Osteocyte (in vitro differentiated cells): ENCODE measurements at regions not wholly inside any gene's neighbourhood (a gene's known extent, or its start where the extent isn't known, plus 50 kb on each side); places are given as distances from the start of the nearest gene placed in this dataset. TPM values are rescaled to one million over a fixed set of nuclear protein-coding genes. Genes with fewer than 3 reads are reported as not detected.

Experiments
- DNase-seq: peaks from one replicate; pipeline ENCODE4 v3.0.0; 2021; ENCODE audit warnings: mixed read lengths; ENCODE audit not compliant: unreplicated experiment; ENCODE audit errors: extremely low spot score
- H3K27ac Mint-ChIP-seq: one replicate; pipeline ENCODE4 v1.8.0; 2021; ENCODE audit warnings: mild to moderate bottlenecking, mixed read lengths; ENCODE audit not compliant: unreplicated experiment
- H3K27me3 Mint-ChIP-seq: one replicate; pipeline ENCODE4 v1.8.0; 2021; ENCODE audit warnings: mixed read lengths; ENCODE audit not compliant: unreplicated experiment
- H3K36me3 Mint-ChIP-seq: one replicate; pipeline ENCODE4 v1.8.0; 2021; ENCODE audit warnings: mixed read lengths; ENCODE audit not compliant: unreplicated experiment
- H3K4me1 Mint-ChIP-seq: one replicate; pipeline ENCODE4 v1.8.0; 2021; ENCODE audit warnings: mixed read lengths; ENCODE audit not compliant: unreplicated experiment
- H3K4me3 Mint-ChIP-seq: one replicate; pipeline ENCODE4 v1.8.0; 2021; ENCODE audit warnings: mild to moderate bottlenecking, moderate library complexity, mixed read lengths; ENCODE audit not compliant: unreplicated experiment
- H3K9me3 Mint-ChIP-seq: one replicate; pipeline ENCODE4 v1.8.0; 2021; ENCODE audit warnings: mixed read lengths; ENCODE audit not compliant: unreplicated experiment
- CTCF ChIP-seq: fragments of 200-600 bp; sonication (generic); IDR thresholded peaks from 2 replicates; pipeline ENCODE4 v1.5.0; 2021; ENCODE audit warnings: antibody characterized with exemption, mild to moderate bottlenecking, moderate library complexity
- microRNA-seq: library from miRNA; unstranded; fragments of <30 nt; microRNA quantifications from one replicate; pipeline ENCODE4 v1.1.0, GENCODE V29; 2020; ENCODE audit not compliant: unreplicated experiment

GRCh38 chr1:4854367-4854766 is 200.0 kb downstream of the AJAP1 start:
- H3K4me3 Mint-ChIP-seq = no peak overlapping the region
- no peaks in the 10 kb centered on the region for H3K36me3 Mint-ChIP-seq
- no peaks in the 10 kb centered on the region for H3K27me3 Mint-ChIP-seq
- DNase-seq = no peak
- no peaks in the 10 kb centered on the region for H3K4me1 Mint-ChIP-seq
- peaks cover 44% of the 10 kb centered on the region for H3K9me3 Mint-ChIP-seq
- TF ChIP-seq CTCF = no peak
- no peak overlapping the region for H3K27ac Mint-ChIP-seq

DNA sequence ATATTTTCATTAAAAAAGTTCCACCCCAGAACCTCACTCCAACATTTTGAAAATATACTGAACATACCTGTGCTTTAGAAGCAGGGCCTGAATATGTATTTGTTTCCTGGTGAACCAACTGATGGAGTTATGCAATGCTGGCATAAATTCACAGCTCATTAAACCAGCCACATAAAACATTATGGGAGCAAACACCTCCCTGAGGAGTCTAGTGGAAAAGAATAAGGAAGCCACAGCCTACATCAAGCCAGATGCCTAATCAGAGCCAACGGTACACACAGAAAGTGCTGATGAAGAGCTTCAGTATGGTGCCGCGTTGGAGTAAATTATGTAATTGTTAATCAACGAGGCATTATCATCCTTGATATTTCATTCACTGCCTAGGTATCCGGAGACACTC is 199.5 kb downstream of the AJAP1 start:
- no peak overlapping the region for H3K4me3 Mint-ChIP-seq
- no peak for DNase-seq
- no peaks in the 10 kb centered on the region for H3K27me3 Mint-ChIP-seq
- TF ChIP-seq CTCF = no peak
- H3K36me3 Mint-ChIP-seq = no peaks in the 10 kb centered on the region
- H3K27ac Mint-ChIP-seq = no peak overlapping the region
- peaks cover 49% of the 10 kb centered on the region for H3K9me3 Mint-ChIP-seq
- H3K4me1 Mint-ChIP-seq = no peaks in the 10 kb centered on the region

DNA sequence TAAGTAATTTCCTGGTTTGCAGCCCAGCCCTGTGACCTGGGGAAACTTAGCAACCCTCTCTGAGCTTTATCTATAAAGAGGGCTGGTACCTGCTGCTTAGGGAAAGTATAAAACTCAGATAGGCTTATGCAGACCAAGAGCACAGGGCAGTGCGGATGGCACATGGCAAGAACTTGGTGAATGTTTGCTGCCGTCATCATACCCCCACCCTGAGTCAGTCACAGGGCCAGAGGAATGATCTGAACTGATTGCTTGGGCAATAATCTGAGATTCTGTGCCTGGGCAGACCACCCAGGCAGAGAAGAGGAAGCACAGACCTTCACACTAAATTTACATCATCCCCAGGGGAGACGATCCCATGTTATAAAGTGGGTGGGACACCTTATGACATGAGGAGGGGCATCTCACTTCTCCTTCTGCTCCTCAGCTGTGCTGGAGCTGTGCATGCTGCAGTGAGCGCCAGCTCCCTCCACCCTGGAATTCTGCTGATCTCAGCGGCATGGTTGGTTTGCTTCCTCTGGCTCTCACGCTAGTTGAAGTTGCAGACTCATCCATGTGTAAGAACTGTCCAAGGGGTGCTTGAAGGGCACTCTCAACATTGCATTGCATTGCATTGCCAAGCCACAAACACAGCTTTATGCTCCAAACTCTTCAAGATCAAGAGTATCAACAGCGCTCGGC is 197.1 kb downstream of the AJAP1 start:
- TF ChIP-seq CTCF = no peak
- DNase-seq = no peak
- no peaks in the 10 kb centered on the region for H3K36me3 Mint-ChIP-seq
- no peak overlapping the region for H3K4me3 Mint-ChIP-seq
- H3K9me3 Mint-ChIP-seq = peaks cover 41% of the 10 kb centered on the region
- no peaks in the 10 kb centered on the region for H3K27me3 Mint-ChIP-seq
- no peaks in the 10 kb centered on the region for H3K4me1 Mint-ChIP-seq
- H3K27ac Mint-ChIP-seq = no peak overlapping the region

- H3K4me3 Mint-ChIP-seq = no peak overlapping the region
- H3K27ac Mint-ChIP-seq = no peak overlapping the region
Observed at GRCh38 chr1:4848431-4848830, 194.0 kb downstream of the AJAP1 start.

DNA sequence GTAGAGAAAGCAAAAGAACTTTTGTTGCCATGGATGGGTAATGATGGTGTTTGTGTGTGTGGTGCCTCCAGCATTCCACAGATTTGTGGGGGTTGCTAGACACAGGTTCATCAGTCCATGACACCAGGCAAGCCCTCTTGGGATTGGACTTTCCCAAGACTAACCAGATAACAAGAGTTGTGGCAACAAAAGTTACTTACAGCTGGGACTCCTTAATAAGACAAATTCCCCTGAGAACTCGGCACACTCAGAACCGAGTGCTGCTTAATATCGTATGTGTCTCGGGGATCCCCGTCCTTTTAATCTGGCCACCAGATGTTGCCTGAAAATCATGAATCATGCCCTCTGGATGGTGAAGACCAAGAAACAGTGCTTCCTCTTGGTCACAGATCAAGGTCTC is 193.3 kb downstream of the AJAP1 start:
- no peaks in the 10 kb centered on the region for H3K4me1 Mint-ChIP-seq
- peaks cover 20% of the 10 kb centered on the region for H3K9me3 Mint-ChIP-seq
- no peak overlapping the region for H3K27ac Mint-ChIP-seq
- H3K36me3 Mint-ChIP-seq = no peaks in the 10 kb centered on the region
- no peak for TF ChIP-seq CTCF
- no peak overlapping the region for H3K4me3 Mint-ChIP-seq
- DNase-seq = no peak
- no peaks in the 10 kb centered on the region for H3K27me3 Mint-ChIP-seq

More at GRCh38 chr1:4848431-4848830, 194.0 kb downstream of the AJAP1 start:
- H3K36me3 Mint-ChIP-seq = no peaks in the 10 kb centered on the region
- no peaks in the 10 kb centered on the region for H3K4me1 Mint-ChIP-seq
- TF ChIP-seq CTCF = no peak
- no peak for DNase-seq
- H3K27me3 Mint-ChIP-seq = no peaks in the 10 kb centered on the region
- peaks cover 26% of the 10 kb centered on the region for H3K9me3 Mint-ChIP-seq

Small RNAs in the stretch of these regions (microRNA-seq; reads per million reads assigned to microRNA genes)
- gene MIR4417 = not detected
